K562 (cell line): ENCODE measurements at regions not wholly inside any gene's neighbourhood (a gene's known extent, or its start where the extent isn't known, plus 50 kb on each side); places are given as distances from the start of the nearest gene placed in this dataset.

ENCODE experiments used
- ATAC-seq: fragments of 200-7000 bp; cut with Tn5 transposase; 3 replicates; pipeline ENCODE4 v1.9.1; 2020; ENCODE audit warnings: moderate library complexity
- BruUV-seq: library from RNA; stranded (reverse); fragments of 400-500 nt; replicated peaks from 2 replicates; lab custom pipeline; 2021; lab: Mats Ljungman, UMichigan
- CTCF ChIA-PET: fragments of 300-600 bp; formaldehyde crosslinking; extraction: SDS; loops from one replicate; lab custom pipeline; 2021; ENCODE audit warnings: low intra/inter-chr PET ratio; lab: Yijun Ruan, JAX
- POLR2A ChIA-PET: fragments of 300-600, 350-650 bp; sonication (Branson Sonifier 250); formaldehyde crosslinking; extraction: SDS; loops from one replicate; lab custom pipeline; 2021; ENCODE audit warnings: antibody characterized with exemption, inconsistent platforms; lab: Yijun Ruan, JAX
- DNase-seq, 4 experiments: peaks; one replicate each; pipeline versions ENCODE4 v3.0.0 to v3.0.0-alpha.2; 2011 to 2018; ENCODE audit warnings: low spot score in 3 of 4, mixed read lengths in 3 of 4; ENCODE audit errors: extremely low read depth in 1 of 4
- FAIRE-seq: peaks from 2 replicates; lab custom pipeline; 2011; peaks lifted over from hg19 to GRCh38; lab: Jason Lieb, UNC
- H2AFZ ChIP-seq: 2 replicates; pipeline ENCODE4 v1.6.0; 2011; ENCODE audit warnings: low read depth, low read length, control low read depth, inconsistent platforms
- H3K27ac ChIP-seq: fragments of 200-600 bp; 3 replicates; pipeline ENCODE4 v1.8.0; 2011; ENCODE audit warnings: low read depth, mild to moderate bottlenecking, control low read depth, inconsistent platforms, low read length, moderate library complexity, mixed read lengths; ENCODE audit errors: extremely low read depth
- H3K27me3 ChIP-seq, 2 experiments: fragments of 300-600 bp in 1 of 2; 2 replicates in 1 of 2; 3 replicates in 1 of 2; pipeline versions ENCODE4 v1.6.0 to v1.8.0; 2011; ENCODE audit warnings: inconsistent platforms in 2 of 2, low read length in 2 of 2, mild to moderate bottlenecking in 1 of 2, mixed read lengths in 1 of 2, moderate library complexity in 1 of 2; ENCODE audit not compliant: control insufficient read depth in 2 of 2, insufficient read depth in 2 of 2
- H3K36me3 ChIP-seq: fragments of 300-600 bp; 3 replicates; pipeline ENCODE4 v1.8.0; 2011; ENCODE audit warnings: mild to moderate bottlenecking, low read length, inconsistent platforms; ENCODE audit not compliant: control insufficient read depth, insufficient read depth
- H3K4me1 ChIP-seq, 2 experiments: fragments of 200-600 bp in 1 of 2; replicated peaks in 1 of 2; 2 replicates in 1 of 2; 3 replicates in 1 of 2; pipeline versions ENCODE4 v1.5.1 to v1.8.0; 2011; ENCODE audit warnings: inconsistent platforms in 2 of 2, low read length in 2 of 2, mild to moderate bottlenecking in 1 of 2, mixed read lengths in 1 of 2, moderate library complexity in 1 of 2; ENCODE audit not compliant: control insufficient read depth in 2 of 2, insufficient read depth in 2 of 2
- H3K4me2 ChIP-seq: 2 replicates; pipeline ENCODE4 v1.6.1; 2011; ENCODE audit warnings: low read length, control low read depth, inconsistent platforms, mixed read lengths; ENCODE audit not compliant: insufficient read depth
- H3K4me3 ChIP-seq: fragments of 200-600 bp; sonication (generic), shearing (Covaris generic); 2 replicates; pipeline ENCODE4 v1.5.1; 2016; ENCODE audit warnings: control low read depth, inconsistent platforms
- H3K79me2 ChIP-seq: fragments of 200-600 bp; 3 replicates; pipeline ENCODE4 v1.8.0; 2011; ENCODE audit warnings: low read length, inconsistent platforms; ENCODE audit not compliant: control insufficient read depth, insufficient read depth
- H3K9ac ChIP-seq, 2 experiments: 2 replicates each; pipeline versions ENCODE4 v1.6.0 to v1.6.1; 2011; ENCODE audit warnings: low read depth in 2 of 2, low read length in 2 of 2, control low read depth in 1 of 2, inconsistent platforms in 1 of 2, mild to moderate bottlenecking in 1 of 2, mixed read lengths in 1 of 2; ENCODE audit not compliant: insufficient read depth in 1 of 2
- H3K9me1 ChIP-seq: one replicate; pipeline ENCODE4 v1.6.0; 2011; ENCODE audit warnings: inconsistent platforms, mild to moderate bottlenecking, low read length, moderate library complexity; ENCODE audit not compliant: control insufficient read depth, insufficient read depth
- H3K9me3 ChIP-seq: replicated peaks from 2 replicates; pipeline ENCODE4 v1.5.1; 2011; ENCODE audit warnings: low read depth, low read length, inconsistent platforms; ENCODE audit not compliant: control insufficient read depth, insufficient read depth
- H4K20me1 ChIP-seq: replicated peaks from 2 replicates; pipeline ENCODE4 v1.6.1; 2011; ENCODE audit warnings: low read length, inconsistent platforms, mixed read lengths; ENCODE audit not compliant: control insufficient read depth, insufficient read depth
- MAZ ChIP-seq, 2 experiments: fragments of 450-650 bp in 1 of 2; sonication (generic) in 1 of 2; formaldehyde crosslinking; IDR thresholded peaks in 1 of 2; conservative IDR thresholded peaks in 1 of 2; 2 replicates each; pipeline versions ENCODE4 v1.4.0 to v1.5.0; 2020; ENCODE audit warnings: mild to moderate bottlenecking in 1 of 2, missing genetic modification reagents in 1 of 2
- MCM5 ChIP-seq: fragments of 450-650 bp; IDR thresholded peaks from 2 replicates; pipeline ENCODE4 v1.6.1; 2016; ENCODE audit warnings: low read depth
- NR0B1 ChIP-seq: fragments of 450-650 bp; IDR thresholded peaks from one replicate; pipeline ENCODE4 v1.6.1; 2018; ENCODE audit warnings: mild to moderate bottlenecking, moderate library complexity; ENCODE audit not compliant: partially characterized antibody
- NUFIP1 ChIP-seq: fragments of 450-650 bp; IDR thresholded peaks from 2 replicates; pipeline ENCODE4 v1.6.1; 2018; ENCODE audit not compliant: partially characterized antibody
- TCF7L2 ChIP-seq: fragments of 150-350 bp; IDR thresholded peaks from 2 replicates; pipeline ENCODE4 v1.6.1; 2016; ENCODE audit warnings: low read depth, mild to moderate bottlenecking, low read length, moderate library complexity
- XRCC3 ChIP-seq: fragments of 450-650 bp; IDR thresholded peaks from 2 replicates; pipeline ENCODE4 v1.6.1; 2017; ENCODE audit warnings: mild to moderate bottlenecking, moderate library complexity
- ZNF217 ChIP-seq: sonication (generic); formaldehyde crosslinking; IDR thresholded peaks from 2 replicates; pipeline ENCODE4 v1.8.0; 2022; ENCODE audit warnings: mild to moderate bottlenecking, missing genetic modification reagents
- ZNF695 ChIP-seq: fragments of 450-650 bp; formaldehyde crosslinking; IDR thresholded peaks from 2 replicates; pipeline ENCODE4 v1.4.0; 2020; ENCODE audit warnings: mild to moderate bottlenecking, moderate library complexity
- WGBS: fragments of 100-300 bp; shearing (Covaris generic); methylation state at CpG from one replicate; pipeline ENCODE4 v1.1.6; 2016; ENCODE audit warnings: low coverage, mixed read lengths; ENCODE audit not compliant: insufficient coverage; ENCODE audit errors: missing lambda C conversion rate; 5-methylcytosine and 5-hydroxymethylcytosine counted together
- in situ Hi-C: fragments of 300-500 bp; cut with MboI; formaldehyde crosslinking; loops from 4 replicates; pipeline ENCODE4 v1.15.0; 2018; ENCODE audit warnings: inconsistent platforms, mixed read lengths
- intact Hi-C: fragments of 100-400 bp; cut with micrococcal nuclease; formaldehyde crosslinking; loops from 2 replicates; pipeline ENCODE4 v1.14.2; 2022

DNA sequence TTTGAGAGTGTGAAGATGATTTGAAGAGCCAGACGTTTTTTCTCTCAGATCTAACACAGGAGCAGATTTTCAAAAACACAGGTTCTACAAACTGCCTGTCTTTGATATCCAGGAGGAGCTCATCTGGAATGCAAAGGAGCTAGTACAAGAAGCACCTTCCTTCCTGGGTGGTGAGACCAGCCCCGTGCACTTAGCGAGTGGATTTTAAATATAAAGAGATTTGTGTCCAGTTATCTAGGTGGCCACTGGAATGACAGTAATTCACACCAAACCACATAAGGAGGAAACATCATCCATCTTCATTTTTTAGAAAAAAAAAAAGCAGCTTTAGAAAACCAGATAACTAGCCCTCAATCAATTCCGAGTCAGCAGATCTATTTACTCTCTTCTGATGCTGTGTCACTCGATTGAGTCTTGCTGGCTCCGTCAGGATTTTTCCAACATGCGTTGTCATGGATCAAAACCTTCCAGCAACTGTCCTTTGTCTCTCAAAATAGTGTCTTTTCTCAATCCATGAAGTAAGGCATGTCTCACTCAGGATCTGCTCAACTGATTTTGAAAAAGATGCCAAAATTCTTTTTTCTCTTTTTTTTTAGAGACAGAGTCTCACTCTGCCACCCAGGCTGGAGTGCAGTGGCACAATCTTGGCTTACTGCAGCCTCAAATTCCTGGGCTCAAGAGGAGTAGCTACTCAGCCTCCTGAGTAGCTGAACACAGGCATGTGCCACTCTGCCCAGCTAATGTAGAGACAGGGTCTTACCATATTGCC is 451.2 kb upstream of the PSMD7 start:
- WGBS = 1% methylated on average over 7 of the region's 7 CpGs
- no TSS peak for BruUV-seq
- DNase-seq (no peak), FAIRE-seq (no peak), ATAC-seq (no peak)
- Histone ChIP-seq H3K9ac (no peak overlapping the region), H3K79me2 (no peaks in the 10 kb centered on the region), H3K4me1 (no peaks in the 10 kb centered on the region), H3K27me3 (peaks cover 0 to 6% of the 10 kb centered on the region in 2 experiments; a peak in 1 of 5 replicates), H2AFZ (no peak overlapping the region), H4K20me1 (no peaks in the 10 kb centered on the region), H3K4me2 (no peak overlapping the region), H3K9me3 (no peaks in the 10 kb centered on the region), H3K9me1 (no peaks in the 10 kb centered on the region), H3K27ac (no peak overlapping the region), H3K4me3 (no peak overlapping the region), H3K36me3 (no peaks in the 10 kb centered on the region)
- ChIA-PET POLR2A (no interaction called here), CTCF (no interaction called here)
- in situ Hi-C loops = no loop called here
- TF ChIP-seq TCF7L2 (no peak), NUFIP1 (no peak), MCM5 (no peak), XRCC3 (no peak), ZNF695 (CRISPR knock-in tag) (no peak), ZNF217 (no peak), MAZ (CRISPR knock-in tag; conservative IDR thresholded peaks at IDR 0.05 in 1 of 2, IDR thresholded peaks at IDR 0.05 in 1 of 2) (no peak), NR0B1 (no peak)
- intact Hi-C loops = no loop called here
